Prostate gland (tissue), 2 donors: ENCODE measurements at regions not wholly inside any gene's neighbourhood (a gene's known extent, or its start where the extent isn't known, plus 50 kb on each side); places are given as distances from the start of the nearest gene placed in this dataset.

Experiments used
- CTCF ChIP-seq, 4 experiments: fragments of 200-600 bp in 2 of 4; fragments of 450-650 bp in 2 of 4; sonication (generic) in 2 of 4; IDR thresholded peaks; 1 replicate in 3 of 4; 2 replicates in 1 of 4; pipeline ENCODE4 v1.5.1; 2016 to 2019; ENCODE audit warnings: antibody characterized with exemption in 4 of 4, mild to moderate bottlenecking in 2 of 4, moderate library complexity in 2 of 4
- POLR2A ChIP-seq: fragments of 450-650 bp; IDR thresholded peaks from one replicate; pipeline ENCODE4 v1.6.1; 2016; ENCODE audit warnings: antibody characterized with exemption, mild to moderate bottlenecking

- TF ChIP-seq CTCF (IDR thresholded peaks at IDR 0.05) (no peak), POLR2A (no peak)
These were observed 166.7 kb upstream of the SNX2 start for GRCh38 chr5:122608222-122608621.
